CD4-positive, alpha-beta memory T cell (primary cell): ENCODE measurements at regions not wholly inside any gene's neighbourhood (a gene's known extent, or its start where the extent isn't known, plus 50 kb on each side); places are given as distances from the start of the nearest gene placed in this dataset.

Source experiments
- CTCF ChIA-PET: fragments of 350-600 bp; sonication (Branson Sonifier 250); formaldehyde crosslinking; loops from one replicate; lab custom pipeline; 2021; ENCODE audit warnings: inconsistent platforms; ENCODE audit not compliant: partially characterized antibody; lab: Charles Lee
- POLR2A ChIA-PET: fragments of 350-600 bp; sonication (Branson Sonifier 250); formaldehyde crosslinking; loops from one replicate; lab custom pipeline; 2021; ENCODE audit not compliant: partially characterized antibody; lab: Charles Lee
- DNase-seq, 5 donors: peaks; one replicate each; pipeline versions ENCODE4 v3.0.0 to v3.0.0-alpha.2; 2020 to 2022; ENCODE audit warnings: mixed read lengths in 1 of 5
- H3K27ac ChIP-seq: one replicate; pipeline ENCODE4 v1.7.0; 2013; ENCODE audit warnings: low read depth, low read length
- H3K27me3 ChIP-seq: 2 replicates; pipeline ENCODE4 v1.7.0; 2013; ENCODE audit warnings: mild to moderate bottlenecking, low read length, moderate library complexity; ENCODE audit not compliant: insufficient read depth
- H3K36me3 ChIP-seq: 2 replicates; pipeline ENCODE4 v1.7.0; 2013; ENCODE audit warnings: mild to moderate bottlenecking, low read length, moderate library complexity; ENCODE audit not compliant: insufficient read depth
- H3K4me1 ChIP-seq: 2 replicates; pipeline ENCODE4 v1.7.0; 2013; ENCODE audit warnings: mild to moderate bottlenecking, low read length, moderate library complexity; ENCODE audit not compliant: insufficient read depth
- H3K4me3 ChIP-seq, 2 donors: one replicate each; pipeline ENCODE4 v1.7.0; 2013; ENCODE audit warnings: low read length in 2 of 2, mild to moderate bottlenecking in 1 of 2
- H3K9me3 ChIP-seq, 2 donors: one replicate each; pipeline ENCODE4 v1.7.0; 2013; ENCODE audit warnings: low read length in 2 of 2, control low read depth in 1 of 2; ENCODE audit not compliant: control insufficient read depth in 1 of 2
- H3K27ac Mint-ChIP-seq, 7 donors: one replicate each; pipeline ENCODE4 v1.8.0; 2020 to 2021; ENCODE audit warnings: mixed read lengths in 7 of 7, mild to moderate bottlenecking in 6 of 7, inconsistent platforms in 3 of 7, moderate library complexity in 3 of 7
- H3K27me3 Mint-ChIP-seq, 2 donors: one replicate each; pipeline ENCODE4 v1.8.0; 2020 to 2021; ENCODE audit warnings: mixed read lengths in 2 of 2
- H3K36me3 Mint-ChIP-seq, 2 donors: one replicate each; pipeline ENCODE4 v1.8.0; 2020 to 2021; ENCODE audit warnings: mixed read lengths in 2 of 2, inconsistent platforms in 1 of 2, mild to moderate bottlenecking in 1 of 2
- H3K4me1 Mint-ChIP-seq, 4 donors: one replicate each; pipeline ENCODE4 v1.8.0; 2020 to 2021; ENCODE audit warnings: mixed read lengths in 4 of 4, mild to moderate bottlenecking in 1 of 4
- H3K4me3 Mint-ChIP-seq, 8 donors: one replicate each; pipeline ENCODE4 v1.8.0; 2020 to 2021; ENCODE audit warnings: mixed read lengths in 8 of 8, mild to moderate bottlenecking in 7 of 8, moderate library complexity in 6 of 8, inconsistent platforms in 3 of 8
- H3K9me3 Mint-ChIP-seq, 8 donors: one replicate each; pipeline ENCODE4 v1.8.0; 2020 to 2021; ENCODE audit warnings: mixed read lengths in 8 of 8, mild to moderate bottlenecking in 5 of 8, inconsistent platforms in 3 of 8, moderate library complexity in 1 of 8
- intact Hi-C: fragments of 100-400 bp; cut with micrococcal nuclease; formaldehyde crosslinking; loops from one replicate; pipeline ENCODE4 v1.15.1; 2023

- Histone ChIP-seq H3K27me3 (no peaks in the 10 kb centered on the region), H3K27ac (no peak overlapping the region), H3K9me3 (no peaks in the 10 kb centered on the region), H3K4me1 (peaks cover 31% of the 10 kb centered on the region), H3K36me3 (no peaks in the 10 kb centered on the region), H3K4me3 (no peak overlapping the region)
- CTCF ChIA-PET: interaction anchor here (0.9 kb wide), 1 partner anchor 191 kb away, joined by 3 read pairs; no protein-coding TSS in a partner anchor
- Mint-ChIP-seq H3K9me3 (peaks cover 0 to 4% (median 0%) of the 10 kb centered on the region in 8 donors), H3K36me3 (peaks cover 4 to 15% of the 10 kb centered on the region in 2 donors), H3K4me1 (peaks cover 24 to 54% (median 32%) of the 10 kb centered on the region in 4 donors), H3K4me3 (no peak overlapping the region), H3K27me3 (no peaks in the 10 kb centered on the region), H3K27ac (peak overlapping the region in 5 of 7 donors; percentile 24 to 93 (median 41))
- no peak for DNase-seq
- intact Hi-C loops: no loop called here
- POLR2A ChIA-PET: interaction anchor here (0.6 to 9.5 kb wide), 5 partner anchors 20 to 216 kb away, joined by 3 to 176 read pairs (median 9); partner anchors contain the start of gene MKLN1
Observed at GRCh38 chr7:131111792-131112191, 215.9 kb upstream of the MKLN1 start.

GRCh38 chr7:131112431-131112830 is 215.2 kb upstream of the MKLN1 start:
- Mint-ChIP-seq H3K36me3 (peaks cover 6 to 11% of the 10 kb centered on the region in 2 donors), H3K27me3 (no peaks in the 10 kb centered on the region), H3K9me3 (peaks cover 0 to 4% (median 0%) of the 10 kb centered on the region in 8 donors), H3K27ac (peak overlapping the region in 6 of 7 donors; percentile 5 to 45 (median 36)), H3K4me1 (peaks cover 24 to 48% (median 32%) of the 10 kb centered on the region in 4 donors), H3K4me3 (peak overlapping the region in 1 of 8 donors; percentile 6)
- no peaks in the 10 kb centered on the region for H3K27me3 ChIP-seq
- DNase-seq: no peak
- no peak overlapping the region for H3K27ac ChIP-seq
- no peaks in the 10 kb centered on the region for H3K9me3 ChIP-seq
- POLR2A ChIA-PET: interaction anchor here (3.3 to 8.6 kb wide), 2 partner anchors 21 to 122 kb away, joined by 9 to 145 read pairs; no protein-coding TSS in a partner anchor
- intact Hi-C loops: no loop called here
- H3K4me1 ChIP-seq: peaks cover 31% of the 10 kb centered on the region
- H3K36me3 ChIP-seq: no peaks in the 10 kb centered on the region
- no peak overlapping the region for H3K4me3 ChIP-seq
- CTCF ChIA-PET: no interaction called here

- H3K9me3 Mint-ChIP-seq: peaks cover 0 to 11% (median 6%) of the 10 kb centered on the region in 8 donors
- CTCF ChIA-PET: no interaction called here
- Histone ChIP-seq H3K27ac (no peak overlapping the region), H3K4me3 (no peak overlapping the region), H3K36me3 (no peaks in the 10 kb centered on the region), H3K27me3 (no peaks in the 10 kb centered on the region), H3K4me1 (peaks cover 16% of the 10 kb centered on the region), H3K9me3 (no peaks in the 10 kb centered on the region)
- POLR2A ChIA-PET: interaction anchor here (1.5 kb wide), 1 partner anchor 121 kb away, joined by 3 read pairs; no protein-coding TSS in a partner anchor
- no peak overlapping the region for H3K4me3 Mint-ChIP-seq
- H3K27ac Mint-ChIP-seq: peak overlapping the region in 2 of 7 donors; percentile 38 to 57
- no peak for DNase-seq
- H3K36me3 Mint-ChIP-seq: peaks cover 0 to 9% of the 10 kb centered on the region in 2 donors
- H3K27me3 Mint-ChIP-seq: no peaks in the 10 kb centered on the region
- peaks cover 12 to 24% (median 17%) of the 10 kb centered on the region in 4 donors for H3K4me1 Mint-ChIP-seq
- intact Hi-C loops: no loop called here
Observed at GRCh38 chr7:131115340-131115739, 212.3 kb upstream of the MKLN1 start.

GRCh38 chr7:131117439-131117838 is 210.2 kb upstream of the MKLN1 start:
- Histone ChIP-seq H3K36me3 (no peaks in the 10 kb centered on the region), H3K4me1 (no peaks in the 10 kb centered on the region), H3K27ac (no peak overlapping the region), H3K9me3 (no peaks in the 10 kb centered on the region), H3K4me3 (no peak overlapping the region), H3K27me3 (no peaks in the 10 kb centered on the region)
- Mint-ChIP-seq H3K27ac (no peak overlapping the region), H3K4me1 (peaks cover 0 to 7% (median 3%) of the 10 kb centered on the region in 4 donors), H3K27me3 (no peaks in the 10 kb centered on the region), H3K9me3 (peaks cover 0 to 15% (median 6%) of the 10 kb centered on the region in 8 donors), H3K4me3 (no peak overlapping the region), H3K36me3 (peaks cover 0 to 15% of the 10 kb centered on the region in 2 donors)
- POLR2A ChIA-PET: no interaction called here
- no peak for DNase-seq
- CTCF ChIA-PET: no interaction called here
- intact Hi-C loops: no loop called here

- CTCF ChIA-PET: interaction anchor here (0.6 to 0.7 kb wide), 2 partner anchors 56 to 150 kb away, joined by 3 read pairs; no protein-coding TSS in a partner anchor
- H3K36me3 ChIP-seq: no peaks in the 10 kb centered on the region
Observed at GRCh38 chr7:131119381-131119780, 208.3 kb upstream of the MKLN1 start.

GRCh38 chr7:131122394-131122793 is 205.3 kb upstream of the MKLN1 start:
- H3K4me3 ChIP-seq: no peak overlapping the region
- Mint-ChIP-seq H3K27ac (no peak overlapping the region), H3K4me3 (peak overlapping the region in 1 of 8 donors; percentile 21), H3K4me1 (peaks cover 0 to 4% (median under 1%) of the 10 kb centered on the region in 4 donors), H3K36me3 (peaks cover 0 to 14% of the 10 kb centered on the region in 2 donors), H3K27me3 (peaks cover 0 to 1% of the 10 kb centered on the region in 2 donors), H3K9me3 (peaks cover 0 to 15% (median 6%) of the 10 kb centered on the region in 8 donors)
- H3K27ac ChIP-seq: no peak overlapping the region
- no peaks in the 10 kb centered on the region for H3K4me1 ChIP-seq
- H3K27me3 ChIP-seq: no peaks in the 10 kb centered on the region
- DNase-seq: no peak
- no peaks in the 10 kb centered on the region for H3K9me3 ChIP-seq
- ChIA-PET CTCF (interaction anchor here (1.0 to 1.6 kb wide), 2 partner anchors 104 to 225 kb away, joined by 3 to 5 read pairs; no protein-coding TSS in a partner anchor), POLR2A (interaction anchor here (1.6 kb wide), 1 partner anchor 66 kb away, joined by 5 read pairs; no protein-coding TSS in a partner anchor)
- intact Hi-C loops: no loop called here
- H3K36me3 ChIP-seq: no peaks in the 10 kb centered on the region

More at GRCh38 chr7:131119381-131119780, 208.3 kb upstream of the MKLN1 start:
- no peak overlapping the region for H3K4me3 ChIP-seq
- Mint-ChIP-seq H3K9me3 (peaks cover 0 to 15% (median 6%) of the 10 kb centered on the region in 8 donors), H3K36me3 (peaks cover 0 to 15% of the 10 kb centered on the region in 2 donors), H3K27me3 (no peaks in the 10 kb centered on the region), H3K4me1 (peaks cover 0 to 4% (median 3%) of the 10 kb centered on the region in 4 donors), H3K4me3 (no peak overlapping the region), H3K27ac (no peak overlapping the region)
- no peak overlapping the region for H3K27ac ChIP-seq
- no peaks in the 10 kb centered on the region for H3K9me3 ChIP-seq
- H3K27me3 ChIP-seq: no peaks in the 10 kb centered on the region
- POLR2A ChIA-PET: no interaction called here
- no peaks in the 10 kb centered on the region for H3K4me1 ChIP-seq
- intact Hi-C loops: no loop called here
- no peak for DNase-seq

- peaks cover 0 to 6% of the 10 kb centered on the region in 2 donors for H3K36me3 Mint-ChIP-seq
- Histone ChIP-seq H3K4me1 (no peaks in the 10 kb centered on the region), H3K4me3 (no peak overlapping the region), H3K27me3 (no peaks in the 10 kb centered on the region), H3K27ac (no peak overlapping the region), H3K9me3 (no peaks in the 10 kb centered on the region), H3K36me3 (no peaks in the 10 kb centered on the region)
- DNase-seq: no peak
- H3K27me3 Mint-ChIP-seq: peaks cover 0 to 1% of the 10 kb centered on the region in 2 donors
- H3K27ac Mint-ChIP-seq: no peak overlapping the region
- ChIA-PET CTCF (interaction anchor here (1.9 to 2.0 kb wide), 2 partner anchors 14 to 65 kb away, joined by 5 to 6 read pairs; no protein-coding TSS in a partner anchor), POLR2A (interaction anchor here (1.2 to 2.4 kb wide), 4 partner anchors 14 to 68 kb away, joined by 3 to 12 read pairs (median 4); no protein-coding TSS in a partner anchor)
- peaks cover 0 to 4% (median under 1%) of the 10 kb centered on the region in 4 donors for H3K4me1 Mint-ChIP-seq
- intact Hi-C loops: no loop called here
- no peak overlapping the region for H3K4me3 Mint-ChIP-seq
- H3K9me3 Mint-ChIP-seq: peaks cover 0 to 9% (median 3%) of the 10 kb centered on the region in 8 donors
Observed at GRCh38 chr7:131124001-131124629, 203.6 kb upstream of the MKLN1 start.
